ELF-1 (cell line): ENCODE measurements at regions not wholly inside any gene's neighbourhood (a gene's known extent, or its start where the extent isn't known, plus 50 kb on each side); places are given as distances from the start of the nearest gene placed in this dataset.
"Not testable (repeated sequence)": the region's sequence is repeated elsewhere in the genome, so short reads cannot be mapped to it uniquely, and the experiment has no call there.

Source experiments
- DNase-seq: peaks from one replicate; pipeline ENCODE4 v3.0.0-alpha.2; 2016; ENCODE audit warnings: low read depth, low spot score

GRCh38 chr7:28900311-28900710 lies 57.8 kb downstream of the TRIL start:
- no peak for DNase-seq

DNA sequence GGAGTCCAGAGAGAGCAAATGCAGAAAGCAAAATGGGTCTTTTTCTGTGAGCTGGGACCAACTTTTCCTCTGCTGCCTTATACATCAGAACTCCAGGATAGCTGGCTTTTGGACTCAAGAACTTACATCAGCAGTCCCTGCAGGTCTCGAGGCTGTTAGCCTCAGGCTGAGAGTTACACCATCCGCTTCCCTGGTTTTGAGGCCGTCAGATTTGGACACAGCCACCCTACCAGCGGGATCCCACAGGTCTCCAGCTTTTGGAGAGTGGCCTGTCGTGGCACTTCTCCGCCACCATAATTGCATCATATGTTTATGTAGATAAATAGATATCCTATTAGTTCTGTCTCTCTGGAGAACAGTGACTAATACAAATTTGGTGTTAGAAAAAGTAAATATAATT lies 64.2 kb downstream of the TRIL start:
- DNase-seq: no peak

GRCh38 chr7:28891876-28892234 lies 66.3 kb downstream of the TRIL start:
- DNase-seq: not testable (repeated sequence)

GRCh38 chr7:28891192-28891875 lies 66.8 kb downstream of the TRIL start:
- peak; percentile 65 for DNase-seq

DNA sequence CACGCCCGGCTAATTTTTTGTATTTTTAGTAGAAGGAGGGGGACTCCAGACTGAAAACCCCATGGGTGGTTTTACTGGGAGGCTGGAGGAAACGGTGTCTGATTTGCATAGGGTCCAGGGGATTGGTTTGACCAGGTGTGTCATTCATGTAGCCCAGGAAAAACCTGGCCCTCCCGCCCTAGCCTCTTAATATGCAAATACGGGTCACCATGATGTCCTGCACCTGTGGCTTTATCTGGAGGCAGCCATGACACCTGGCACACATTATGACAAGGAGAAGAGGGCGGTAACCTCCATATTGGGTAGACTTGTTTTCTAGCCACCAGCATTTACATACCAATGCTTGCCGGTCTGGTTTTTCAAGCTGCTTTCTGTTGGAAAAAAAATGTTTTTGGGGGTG lies 68.0 kb downstream of the TRIL start:
- peak; percentile 72 for DNase-seq

DNA sequence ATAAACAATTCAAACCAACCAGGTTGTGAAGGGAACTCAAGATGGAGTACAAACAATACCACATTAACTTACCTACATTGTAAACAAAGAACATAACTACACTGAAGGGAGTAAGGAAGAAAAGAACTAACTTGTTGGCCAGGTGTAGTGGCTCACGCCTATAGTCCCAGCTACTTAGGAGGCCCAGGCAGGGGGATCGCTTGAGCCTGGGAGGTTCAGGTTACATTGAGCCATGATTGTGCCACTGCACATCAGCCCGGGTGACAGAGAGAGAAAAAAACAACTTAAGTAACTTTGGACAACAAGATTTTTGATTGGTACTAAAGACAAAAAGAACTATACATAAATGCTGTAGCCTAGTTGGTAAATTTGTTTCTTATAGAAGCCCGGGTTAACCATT lies 68.8 kb downstream of the TRIL start:
- no peak for DNase-seq

DNA sequence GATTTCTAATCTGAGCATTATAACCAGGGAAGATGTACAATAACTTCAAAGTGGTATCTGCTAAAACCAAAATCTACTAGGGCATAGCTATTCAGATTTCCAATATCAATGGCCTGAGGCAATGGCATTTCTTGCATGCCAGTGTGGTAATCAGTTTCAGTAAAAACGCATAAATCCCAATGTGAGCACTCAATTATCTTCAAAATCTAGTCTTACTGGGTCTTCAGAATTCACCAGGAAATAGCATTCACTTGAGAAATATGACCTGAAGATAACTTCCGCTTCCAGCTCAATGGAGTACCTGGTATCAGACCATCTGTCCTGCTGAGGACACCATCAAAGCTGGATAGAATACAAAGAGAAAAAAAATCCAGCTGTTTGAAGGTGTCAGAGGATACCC lies 72.4 kb downstream of the TRIL start:
- DNase-seq: no peak

DNA sequence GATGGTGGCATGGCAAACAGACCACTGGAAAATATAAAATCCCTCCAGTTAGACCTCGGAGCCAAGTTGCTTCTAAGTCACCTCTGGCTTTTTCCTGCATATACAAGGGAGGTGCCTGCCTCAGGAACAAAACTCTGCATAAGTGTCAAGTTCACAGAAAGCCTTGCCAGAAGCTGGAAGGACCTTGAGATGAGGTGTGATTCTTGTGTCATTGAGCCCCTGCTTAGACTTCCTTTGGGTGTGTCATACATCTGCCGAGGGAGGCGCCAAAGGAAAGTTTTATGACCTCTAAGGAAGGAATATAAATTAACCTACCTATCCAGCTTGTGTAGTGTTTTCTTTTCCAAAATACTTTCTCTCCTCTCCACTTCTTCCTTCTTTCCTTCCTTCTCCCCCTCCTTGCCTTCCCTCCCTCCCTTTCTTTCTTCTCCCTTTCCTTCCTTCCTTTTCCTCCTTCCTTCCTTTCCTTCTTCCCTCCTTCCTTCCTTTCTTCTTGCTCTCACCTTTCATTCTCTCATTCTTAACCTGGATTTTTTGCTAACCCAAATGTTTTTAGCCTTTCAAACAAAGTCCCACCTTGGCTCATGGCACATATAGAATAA lies 75.2 kb downstream of the TRIL start:
- DNase-seq: no peak

GRCh38 chr7:28879105-28879504 lies 79.0 kb downstream of the TRIL start:
- DNase-seq: no peak

- DNase-seq: no peak
Measured at GRCh38 chr7:28878481-28878880, 79.6 kb downstream of the TRIL start.
